ENCODE measurements at regions not wholly inside any gene's neighbourhood (a gene's known extent, or its start where the extent isn't known, plus 50 kb on each side); places are given as distances from the start of the nearest gene placed in this dataset.

DNA sequence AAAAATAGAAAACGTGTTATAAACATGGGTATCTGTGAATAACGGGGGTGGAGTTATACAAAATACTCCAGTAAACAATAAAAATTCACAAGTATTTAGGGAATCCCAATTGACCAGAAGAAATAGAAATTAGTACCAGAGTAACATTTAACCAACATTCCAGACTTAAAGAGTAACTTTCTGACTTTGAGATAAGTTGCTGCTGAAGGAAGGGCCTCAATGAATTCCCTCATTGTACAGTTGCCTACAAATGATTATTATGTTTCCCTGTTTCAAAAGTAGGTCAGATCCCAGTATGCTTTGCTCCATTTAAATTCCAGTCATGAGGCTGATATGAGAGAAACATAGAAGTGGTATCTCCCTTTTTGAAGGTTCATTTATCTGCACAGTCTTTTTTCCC is 88.3 kb upstream of the KCNH7 start:
- Histone ChIP-seq H3K4me1 (no peaks in the 10 kb centered on the region), H3K27me3 (no peaks in the 10 kb centered on the region), H3K4me3 (no peak overlapping the region), H3K9me3 (no peaks in the 10 kb centered on the region), H3K36me3 (no peaks in the 10 kb centered on the region), H3K27ac (no peak overlapping the region)
- TF ChIP-seq CTCF (IDR thresholded peaks at IDR 0.05), result no peak
- no peak for DNase-seq (ENCODE audit: low spot score in 2 of 2)
- intact Hi-C loops (cut with DNase I), result no loop called here

- TF ChIP-seq CTCF (IDR thresholded peaks at IDR 0.05), result no peak
- no peaks in the 10 kb centered on the region for H3K27me3 ChIP-seq
- no peaks in the 10 kb centered on the region for H3K4me1 ChIP-seq
- intact Hi-C loops (cut with DNase I), result no loop called here
- H3K36me3 ChIP-seq, result no peaks in the 10 kb centered on the region
- no peak for DNase-seq (ENCODE audit: low spot score in 2 of 2)
- H3K27ac ChIP-seq, result no peak overlapping the region
- H3K9me3 ChIP-seq, result no peaks in the 10 kb centered on the region
- no peak overlapping the region for H3K4me3 ChIP-seq
Observed at GRCh38 chr2:162926501-162926900, 87.9 kb upstream of the KCNH7 start.

DNA sequence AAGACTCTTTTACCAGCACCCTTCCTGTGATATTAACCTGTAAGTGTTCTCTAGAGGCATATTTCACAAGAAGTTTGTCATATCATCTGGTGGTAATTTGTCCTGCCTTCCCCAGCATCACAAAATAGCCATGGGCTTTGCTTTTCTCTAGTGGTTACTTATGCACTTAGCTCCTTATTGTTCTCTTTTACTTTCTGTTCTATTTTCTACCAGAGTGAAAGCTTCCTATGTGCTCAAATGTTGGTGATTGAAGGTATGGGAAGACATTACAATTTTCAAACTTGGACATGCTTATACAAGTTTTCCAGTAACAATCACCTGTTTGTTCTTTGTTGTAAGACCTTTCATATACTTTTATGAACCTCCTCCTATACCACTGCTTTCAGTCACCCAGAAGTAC is 87.0 kb upstream of the KCNH7 start:
- intact Hi-C loops (cut with DNase I), result no loop called here
- H3K27ac ChIP-seq, result no peak overlapping the region
- no peaks in the 10 kb centered on the region for H3K9me3 ChIP-seq
- DNase-seq (ENCODE audit: low spot score in 2 of 2), result no peak
- H3K4me1 ChIP-seq, result no peaks in the 10 kb centered on the region
- H3K27me3 ChIP-seq, result no peaks in the 10 kb centered on the region
- no peak overlapping the region for H3K4me3 ChIP-seq
- no peak for TF ChIP-seq CTCF (IDR thresholded peaks at IDR 0.05)
- H3K36me3 ChIP-seq, result no peaks in the 10 kb centered on the region

- no peak for TF ChIP-seq CTCF (IDR thresholded peaks at IDR 0.05)
- Histone ChIP-seq H3K4me1 (no peaks in the 10 kb centered on the region), H3K27ac (no peak overlapping the region), H3K27me3 (no peaks in the 10 kb centered on the region), H3K4me3 (no peak overlapping the region), H3K9me3 (no peaks in the 10 kb centered on the region), H3K36me3 (no peaks in the 10 kb centered on the region)
- DNase-seq (ENCODE audit: low spot score in 2 of 2), result no peak
- intact Hi-C loops (cut with DNase I), result no loop called here
Observed at GRCh38 chr2:162919111-162919510, 80.5 kb upstream of the KCNH7 start.

DNA sequence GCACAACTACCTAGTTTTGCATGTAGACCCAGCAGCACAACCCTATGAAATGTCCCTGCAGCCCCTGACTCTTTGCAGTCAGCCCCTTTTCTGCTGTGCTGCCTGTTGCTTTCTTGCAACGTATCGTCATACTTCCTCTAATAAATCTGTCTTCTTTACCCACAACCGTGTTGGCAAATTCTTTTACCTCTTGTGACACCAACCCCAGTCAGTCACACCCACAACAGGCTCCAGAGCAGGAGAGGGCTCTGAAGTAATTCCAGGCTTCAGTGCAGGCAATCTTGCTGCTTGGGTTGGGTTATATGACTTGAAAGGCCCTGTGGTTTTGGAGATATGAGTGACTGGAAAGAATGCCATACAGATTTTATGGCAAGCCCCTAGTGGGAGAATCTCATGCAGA is 79.1 kb upstream of the KCNH7 start:
- H3K9me3 ChIP-seq, result no peaks in the 10 kb centered on the region
- no peaks in the 10 kb centered on the region for H3K36me3 ChIP-seq
- DNase-seq (ENCODE audit: low spot score in 2 of 2), result no peak
- H3K4me3 ChIP-seq, result no peak overlapping the region
- no peaks in the 10 kb centered on the region for H3K27me3 ChIP-seq
- intact Hi-C loops (cut with DNase I), result no loop called here
- H3K4me1 ChIP-seq, result no peaks in the 10 kb centered on the region
- H3K27ac ChIP-seq, result no peak overlapping the region
- TF ChIP-seq CTCF (IDR thresholded peaks at IDR 0.05), result no peak

DNA sequence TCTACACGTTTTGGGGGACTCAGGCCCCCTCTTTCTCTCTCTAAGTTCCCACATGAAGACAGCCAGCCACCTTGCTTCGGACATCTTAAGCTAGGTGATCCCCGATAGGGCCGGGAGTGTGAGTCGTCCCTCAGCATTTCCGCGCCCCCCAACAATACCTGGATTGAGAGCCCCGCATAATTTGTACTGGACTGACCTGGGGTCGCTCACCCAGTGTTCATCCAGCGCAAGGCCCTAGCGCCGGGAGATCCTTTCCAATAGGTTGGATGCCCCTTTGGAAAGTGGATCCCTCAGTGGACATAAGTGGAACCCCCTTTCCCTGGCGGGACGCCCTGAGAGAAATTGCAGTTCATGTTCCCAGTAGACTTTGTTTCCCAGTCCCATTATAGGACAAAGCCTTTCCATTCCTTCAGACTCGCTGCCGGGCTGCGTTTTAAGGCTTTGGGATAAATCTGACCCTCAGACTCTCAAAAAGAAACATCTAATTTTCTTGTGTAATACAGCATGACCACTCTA is 77.8 kb upstream of the KCNH7 start:
- no peak for TF ChIP-seq CTCF (IDR thresholded peaks at IDR 0.05)

More for the DNA sequence above, 77.8 kb upstream of the KCNH7 start:
- intact Hi-C loops (cut with DNase I), result no loop called here
- DNase-seq (ENCODE audit: low spot score in 2 of 2), result no peak
- Histone ChIP-seq H3K27me3 (no peaks in the 10 kb centered on the region), H3K4me3 (no peak overlapping the region), H3K36me3 (no peaks in the 10 kb centered on the region), H3K9me3 (no peaks in the 10 kb centered on the region), H3K4me1 (no peaks in the 10 kb centered on the region), H3K27ac (no peak overlapping the region)

Measured in ascending aorta (tissue), 2 donors.